HEK293 (cell line): ENCODE measurements at regions not wholly inside any gene's neighbourhood (a gene's known extent, or its start where the extent isn't known, plus 50 kb on each side); places are given as distances from the start of the nearest gene placed in this dataset.

Source experiments
- YY2 ChIP-seq: fragments of 450-650 bp; formaldehyde crosslinking; IDR thresholded peaks from 2 replicates; pipeline ENCODE4 v1.5.1; 2016; ENCODE audit warnings: missing biosample characterization, missing genetic modification characterization
- ZNF121 ChIP-seq: fragments of 450-650 bp; formaldehyde crosslinking; IDR thresholded peaks from 2 replicates; pipeline ENCODE4 v1.5.1; 2016; ENCODE audit warnings: missing biosample characterization, missing genetic modification characterization
- ZNF654 ChIP-seq: fragments of 450-650 bp; formaldehyde crosslinking; IDR thresholded peaks from 2 replicates; pipeline ENCODE4 v1.5.1; 2016; ENCODE audit warnings: low read depth, missing biosample characterization, missing genetic modification characterization
- TF ChIP-seq, protein P1 (sequence below): fragments of 450-650 bp; formaldehyde crosslinking; IDR thresholded peaks from 2 replicates; pipeline ENCODE4 v1.5.1; 2016; ENCODE audit warnings: missing biosample characterization, missing genetic modification characterization
- TF ChIP-seq, protein P2 (sequence below): fragments of 450-650 bp; formaldehyde crosslinking; IDR thresholded peaks from 2 replicates; pipeline ENCODE4 v1.5.1; 2016; ENCODE audit warnings: missing biosample characterization, missing genetic modification characterization
- TF ChIP-seq, protein P3 (sequence below): fragments of 450-650 bp; formaldehyde crosslinking; IDR thresholded peaks from 2 replicates; pipeline ENCODE4 v1.5.1; 2016; ENCODE audit warnings: missing biosample characterization, missing genetic modification characterization

- TF ChIP-seq ZNF654 (tag by site-specific recombination) (no peak), YY2 (tag by site-specific recombination) (no peak), ZNF121 (tag by site-specific recombination) (no peak)
- TF ChIP-seq, protein P1, sequence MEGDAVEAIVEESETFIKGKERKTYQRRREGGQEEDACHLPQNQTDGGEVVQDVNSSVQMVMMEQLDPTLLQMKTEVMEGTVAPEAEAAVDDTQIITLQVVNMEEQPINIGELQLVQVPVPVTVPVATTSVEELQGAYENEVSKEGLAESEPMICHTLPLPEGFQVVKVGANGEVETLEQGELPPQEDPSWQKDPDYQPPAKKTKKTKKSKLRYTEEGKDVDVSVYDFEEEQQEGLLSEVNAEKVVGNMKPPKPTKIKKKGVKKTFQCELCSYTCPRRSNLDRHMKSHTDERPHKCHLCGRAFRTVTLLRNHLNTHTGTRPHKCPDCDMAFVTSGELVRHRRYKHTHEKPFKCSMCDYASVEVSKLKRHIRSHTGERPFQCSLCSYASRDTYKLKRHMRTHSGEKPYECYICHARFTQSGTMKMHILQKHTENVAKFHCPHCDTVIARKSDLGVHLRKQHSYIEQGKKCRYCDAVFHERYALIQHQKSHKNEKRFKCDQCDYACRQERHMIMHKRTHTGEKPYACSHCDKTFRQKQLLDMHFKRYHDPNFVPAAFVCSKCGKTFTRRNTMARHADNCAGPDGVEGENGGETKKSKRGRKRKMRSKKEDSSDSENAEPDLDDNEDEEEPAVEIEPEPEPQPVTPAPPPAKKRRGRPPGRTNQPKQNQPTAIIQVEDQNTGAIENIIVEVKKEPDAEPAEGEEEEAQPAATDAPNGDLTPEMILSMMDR (tag by site-specific recombination) = no peak
- TF ChIP-seq, protein P2, sequence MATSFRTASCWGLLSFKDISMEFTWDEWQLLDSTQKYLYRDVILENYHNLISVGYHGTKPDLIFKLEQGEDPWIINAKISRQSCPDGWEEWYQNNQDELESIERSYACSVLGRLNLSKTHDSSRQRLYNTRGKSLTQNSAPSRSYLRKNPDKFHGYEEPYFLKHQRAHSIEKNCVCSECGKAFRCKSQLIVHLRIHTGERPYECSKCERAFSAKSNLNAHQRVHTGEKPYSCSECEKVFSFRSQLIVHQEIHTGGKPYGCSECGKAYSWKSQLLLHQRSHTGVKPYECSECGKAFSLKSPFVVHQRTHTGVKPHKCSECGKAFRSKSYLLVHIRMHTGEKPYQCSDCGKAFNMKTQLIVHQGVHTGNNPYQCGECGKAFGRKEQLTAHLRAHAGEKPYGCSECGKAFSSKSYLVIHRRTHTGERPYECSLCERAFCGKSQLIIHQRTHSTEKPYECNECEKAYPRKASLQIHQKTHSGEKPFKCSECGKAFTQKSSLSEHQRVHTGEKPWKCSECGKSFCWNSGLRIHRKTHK (tag by site-specific recombination) = no peak
- TF ChIP-seq, protein P3, sequence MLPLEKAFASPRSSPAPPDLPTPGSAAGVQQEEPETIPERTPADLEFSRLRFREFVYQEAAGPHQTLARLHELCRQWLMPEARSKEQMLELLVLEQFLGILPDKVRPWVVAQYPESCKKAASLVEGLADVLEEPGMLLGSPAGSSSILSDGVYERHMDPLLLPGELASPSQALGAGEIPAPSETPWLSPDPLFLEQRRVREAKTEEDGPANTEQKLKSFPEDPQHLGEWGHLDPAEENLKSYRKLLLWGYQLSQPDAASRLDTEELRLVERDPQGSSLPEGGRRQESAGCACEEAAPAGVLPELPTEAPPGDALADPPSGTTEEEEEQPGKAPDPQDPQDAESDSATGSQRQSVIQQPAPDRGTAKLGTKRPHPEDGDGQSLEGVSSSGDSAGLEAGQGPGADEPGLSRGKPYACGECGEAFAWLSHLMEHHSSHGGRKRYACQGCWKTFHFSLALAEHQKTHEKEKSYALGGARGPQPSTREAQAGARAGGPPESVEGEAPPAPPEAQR (tag by site-specific recombination) = no peak
Observed at GRCh38 chr7:15778191-15778590, 91.7 kb upstream of the MEOX2 start.
